ENCODE measurements at regions not wholly inside any gene's neighbourhood (a gene's known extent, or its start where the extent isn't known, plus 50 kb on each side); places are given as distances from the start of the nearest gene placed in this dataset.

GRCh38 chr5:145244788-145245187 is 590.4 kb downstream of the PRELID2 start (continued):
- TF ChIP-seq PRDM10 (CRISPR knock-in tag; IDR thresholded peaks at IDR 0.05; ENCODE audit: low read depth) = no peak
- TF ChIP-seq ZNF569 (CRISPR knock-in tag; IDR thresholded peaks at IDR 0.05; ENCODE audit: borderline replicate concordance) = no peak

GRCh38 chr5:145244251-145244650 is 590.9 kb downstream of the PRELID2 start:
- no peaks in the 10 kb centered on the region for H3K9me3 ChIP-seq (ENCODE audit: low read length)
- BruUV-seq (replicated peaks) = no TSS peak
- H3K4me2 ChIP-seq (ENCODE audit: low read depth, low read length) = no peak overlapping the region
- in situ Hi-C loops (cut with HindIII; ENCODE audit: extremely low pct_ligation_motif_present, low pct_unique_long_range_greater_than_20kb) (no loop called here), intact Hi-C loops (cut with micrococcal nuclease; ENCODE audit: unreplicated experiment) (no loop called here)
- no peak for FAIRE-seq
- no peak overlapping the region for H3K9ac ChIP-seq (ENCODE audit: insufficient read depth, low read depth, low read length)
- ChIA-PET CTCF (ENCODE audit: low intra/inter-chr PET ratio, low total read pairs) (no interaction called here), POLR2A (no interaction called here)
- no peaks in the 10 kb centered on the region for H3K27me3 ChIP-seq (ENCODE audit: control insufficient read depth in 1 of 2, insufficient read depth in 2 of 2, low read length in 2 of 2)
- H4K20me1 ChIP-seq (ENCODE audit: insufficient read depth, low read length) = no peaks in the 10 kb centered on the region
- no peak overlapping the region for H3K4me3 ChIP-seq (replicated peaks in 1 of 3; ENCODE audit: insufficient read depth in 1 of 3, low read depth in 2 of 3, low read length in 3 of 3)
- H3K4me1 ChIP-seq (ENCODE audit: insufficient read depth, low read length) = no peaks in the 10 kb centered on the region
- no peaks in the 10 kb centered on the region for H3K36me3 ChIP-seq (replicated peaks in 1 of 2; ENCODE audit: control insufficient read depth in 1 of 2, insufficient read depth in 2 of 2, low read length in 2 of 2)
- H2AFZ ChIP-seq (ENCODE audit: low read length) = no peak overlapping the region
- H3K79me2 ChIP-seq (ENCODE audit: insufficient read depth, low read length) = no peaks in the 10 kb centered on the region
- no peak for ATAC-seq
- no peak for TF ChIP-seq ESRRA (CRISPR knock-in tag; IDR thresholded peaks at IDR 0.05; ENCODE audit: low read depth)
- no peak for TF ChIP-seq CC2D1A (CRISPR knock-in tag; IDR thresholded peaks at IDR 0.05)
- TF ChIP-seq PLSCR1 (CRISPR knock-in tag; IDR thresholded peaks at IDR 0.05; ENCODE audit: borderline replicate concordance) = no peak
- TF ChIP-seq ZNF562 (CRISPR knock-in tag; IDR thresholded peaks at IDR 0.05; ENCODE audit: borderline replicate concordance) = no peak
- TF ChIP-seq ZNF225 (CRISPR knock-in tag; IDR thresholded peaks at IDR 0.05) = no peak
- TF ChIP-seq POLR2A (IDR thresholded peaks at IDR 0.05; ENCODE audit: insufficient read depth in 1 of 2, low read depth in 2 of 2, low read length in 2 of 2) = no peak
- TF ChIP-seq NR2F1 (CRISPR knock-in tag; IDR thresholded peaks at IDR 0.05) = no peak
- no peak for TF ChIP-seq FOXP1 (IDR thresholded peaks at IDR 0.05)
- TF ChIP-seq FOXP1 (CRISPR knock-in tag; IDR thresholded peaks at IDR 0.05) = no peak
- DNase-seq (ENCODE audit: low spot score) = no peak
- H3K27ac ChIP-seq (ENCODE audit: extremely low read length, insufficient read depth, low read length) = no peak overlapping the region
- WGBS (ENCODE audit: low lambda C conversion rate) = 1% methylated on average over 4 of the region's 4 CpGs

All from HepG2 (cell line).